ENCODE measurements at regions not wholly inside any gene's neighbourhood (a gene's known extent, or its start where the extent isn't known, plus 50 kb on each side); places are given as distances from the start of the nearest gene placed in this dataset.

GRCh38 chr20:40634891-40635290, 54.1 kb downstream of the MAFB start:
- TF ChIP-seq CTCF (IDR thresholded peaks at IDR 0.05) (no peak), POLR2AphosphoS5 (IDR thresholded peaks at IDR 0.05) (no peak), POLR2A (IDR thresholded peaks at IDR 0.05) (no peak), EP300 (IDR thresholded peaks at IDR 0.05) (no peak)
- no peak overlapping the region for H3K27ac ChIP-seq
- 32 to 52% (median 37%) methylated on average over 3 of the region's 3 CpGs for WGBS, 5 donors
- no peak for DNase-seq
- intact Hi-C loops (cut with DNase I; ENCODE audit: low total_unique reads): no loop called here
- no peak overlapping the region for H3K4me3 ChIP-seq
- no peaks in the 10 kb centered on the region for H3K4me1 ChIP-seq
- no peaks in the 10 kb centered on the region for H3K36me3 ChIP-seq
- H3K9me3 ChIP-seq: no peaks in the 10 kb centered on the region
- H3K27me3 ChIP-seq: no peaks in the 10 kb centered on the region

GRCh38 chr20:40633123-40633850, 55.7 kb downstream of the MAFB start:
- Histone ChIP-seq H3K4me3 (no peak overlapping the region), H3K27me3 (no peaks in the 10 kb centered on the region), H3K4me1 (no peaks in the 10 kb centered on the region), H3K27ac (no peak overlapping the region), H3K36me3 (no peaks in the 10 kb centered on the region), H3K9me3 (no peaks in the 10 kb centered on the region)
- TF ChIP-seq POLR2AphosphoS5 (IDR thresholded peaks at IDR 0.05) (no peak), EP300 (IDR thresholded peaks at IDR 0.05) (no peak), POLR2A (IDR thresholded peaks at IDR 0.05) (no peak), CTCF (IDR thresholded peaks at IDR 0.05) (no peak)
- no peak for DNase-seq
- intact Hi-C loops (cut with DNase I; ENCODE audit: low total_unique reads): no loop called here
- WGBS, 5 donors: 75 to 81% (median 77%) methylated on average over 5 of the region's 5 CpGs

- no peak for TF ChIP-seq POLR2AphosphoS5 (IDR thresholded peaks at IDR 0.05)
- no peak for TF ChIP-seq CTCF (IDR thresholded peaks at IDR 0.05)
- TF ChIP-seq POLR2A (IDR thresholded peaks at IDR 0.05): no peak
- no peak for TF ChIP-seq EP300 (IDR thresholded peaks at IDR 0.05)
- no peaks in the 10 kb centered on the region for H3K36me3 ChIP-seq
- intact Hi-C loops (cut with DNase I; ENCODE audit: low total_unique reads): no loop called here
- no peaks in the 10 kb centered on the region for H3K4me1 ChIP-seq
- DNase-seq: no peak
- no peaks in the 10 kb centered on the region for H3K27me3 ChIP-seq
- no peak overlapping the region for H3K4me3 ChIP-seq
- H3K9me3 ChIP-seq: no peaks in the 10 kb centered on the region
- WGBS, 5 donors: 66 to 83% (median 76%) methylated on average over 10 of the region's 10 CpGs
- H3K27ac ChIP-seq: no peak overlapping the region
Observed at GRCh38 chr20:40632346-40632976, 56.6 kb downstream of the MAFB start.

- H3K4me1 ChIP-seq: no peaks in the 10 kb centered on the region
- H3K9me3 ChIP-seq: peaks cover 0 to 9% (median 0%) of the 10 kb centered on the region in 4 donors
- H3K4me3 ChIP-seq: no peak overlapping the region
- no peak overlapping the region for H3K27ac ChIP-seq
- intact Hi-C loops (cut with DNase I; ENCODE audit: low total_unique reads): no loop called here
- no peaks in the 10 kb centered on the region for H3K36me3 ChIP-seq
- TF ChIP-seq POLR2AphosphoS5 (IDR thresholded peaks at IDR 0.05) (no peak), CTCF (IDR thresholded peaks at IDR 0.05) (no peak), EP300 (IDR thresholded peaks at IDR 0.05) (no peak), POLR2A (IDR thresholded peaks at IDR 0.05) (no peak)
- H3K27me3 ChIP-seq: no peaks in the 10 kb centered on the region
- DNase-seq: no peak
- 82 to 92% (median 87%) methylated on average over 10 of the region's 10 CpGs for WGBS, 5 donors
Observed at GRCh38 chr20:40631119-40631631, 57.9 kb downstream of the MAFB start.

Data from stomach (tissue), 8 donors.